ENCODE measurements at regions not wholly inside any gene's neighbourhood (a gene's known extent, or its start where the extent isn't known, plus 50 kb on each side); places are given as distances from the start of the nearest gene placed in this dataset.

GRCh38 chr9:108565651-108566378 lies 290.0 kb downstream of the ACTL7B start:
- Histone ChIP-seq H3K4me3 (ENCODE audit: low read length) (no peak overlapping the region), H4K20me1 (ENCODE audit: insufficient read depth, low read length) (no peaks in the 10 kb centered on the region), H3K9me3 (ENCODE audit: insufficient read depth, low read length) (no peaks in the 10 kb centered on the region), H3K36me3 (replicated peaks; ENCODE audit: low read depth, low read length) (no peaks in the 10 kb centered on the region), H3K4me1 (ENCODE audit: low read length) (no peaks in the 10 kb centered on the region), H3K79me2 (ENCODE audit: low read length) (no peaks in the 10 kb centered on the region), H3K9ac (ENCODE audit: low read length) (no peak overlapping the region), H3K27ac (ENCODE audit: low read length) (no peak overlapping the region), H3K4me2 (ENCODE audit: low read length) (no peak overlapping the region), H2AFZ (ENCODE audit: low read depth, low read length) (0 out of 2 replicates have a peak overlapping the region, but pooled peaks have one; percentile 71), H3K27me3 (ENCODE audit: low read depth, low read length) (peaks cover 17% of the 10 kb centered on the region; the same call in 1 of the 2 replicates)
- TF ChIP-seq CTCF (IDR thresholded peaks at IDR 0.05; ENCODE audit: low read depth, low read length) (peak; percentile 94), EZH2phosphoT487 (IDR thresholded peaks at IDR 0.05; ENCODE audit: low read depth) (no peak)

GRCh38 chr9:108562176-108562575 lies 293.6 kb downstream of the ACTL7B start:
- Histone ChIP-seq H3K9me3 (ENCODE audit: insufficient read depth, low read length) (no peaks in the 10 kb centered on the region), H3K9ac (ENCODE audit: low read length) (no peak overlapping the region), H3K4me1 (ENCODE audit: low read length) (no peaks in the 10 kb centered on the region), H3K79me2 (ENCODE audit: low read length) (no peaks in the 10 kb centered on the region), H4K20me1 (ENCODE audit: insufficient read depth, low read length) (no peaks in the 10 kb centered on the region), H3K4me3 (ENCODE audit: low read length) (no peak overlapping the region), H2AFZ (ENCODE audit: low read depth, low read length) (no peak overlapping the region), H3K4me2 (ENCODE audit: low read length) (no peak overlapping the region), H3K27ac (ENCODE audit: low read length) (no peak overlapping the region), H3K36me3 (replicated peaks; ENCODE audit: low read depth, low read length) (no peaks in the 10 kb centered on the region), H3K27me3 (ENCODE audit: low read depth, low read length) (peaks cover 19% of the 10 kb centered on the region)
- TF ChIP-seq EZH2phosphoT487 (IDR thresholded peaks at IDR 0.05; ENCODE audit: low read depth): no peak
- no peak for TF ChIP-seq CTCF (IDR thresholded peaks at IDR 0.05; ENCODE audit: low read depth, low read length)

- Histone ChIP-seq H3K9me3 (ENCODE audit: insufficient read depth, low read length) (no peaks in the 10 kb centered on the region), H3K4me3 (ENCODE audit: low read length) (no peak overlapping the region), H3K36me3 (replicated peaks; ENCODE audit: low read depth, low read length) (no peaks in the 10 kb centered on the region), H3K79me2 (ENCODE audit: low read length) (no peaks in the 10 kb centered on the region), H3K4me2 (ENCODE audit: low read length) (no peak overlapping the region), H2AFZ (ENCODE audit: low read depth, low read length) (no peak overlapping the region), H3K9ac (ENCODE audit: low read length) (no peak overlapping the region), H3K4me1 (ENCODE audit: low read length) (no peaks in the 10 kb centered on the region), H3K27me3 (ENCODE audit: low read depth, low read length) (peaks cover 19% of the 10 kb centered on the region), H3K27ac (ENCODE audit: low read length) (no peak overlapping the region), H4K20me1 (ENCODE audit: insufficient read depth, low read length) (no peaks in the 10 kb centered on the region)
- TF ChIP-seq EZH2phosphoT487 (IDR thresholded peaks at IDR 0.05; ENCODE audit: low read depth) (no peak), CTCF (IDR thresholded peaks at IDR 0.05; ENCODE audit: low read depth, low read length) (no peak)
Observed at GRCh38 chr9:108559432-108559831, 296.4 kb downstream of the ACTL7B start.

GRCh38 chr9:108554831-108555230 lies 301.0 kb downstream of the ACTL7B start:
- Histone ChIP-seq H4K20me1 (ENCODE audit: insufficient read depth, low read length) (no peaks in the 10 kb centered on the region), H3K36me3 (replicated peaks; ENCODE audit: low read depth, low read length) (no peaks in the 10 kb centered on the region), H3K4me1 (ENCODE audit: low read length) (no peaks in the 10 kb centered on the region), H3K27ac (ENCODE audit: low read length) (no peak overlapping the region), H3K79me2 (ENCODE audit: low read length) (no peaks in the 10 kb centered on the region), H3K27me3 (ENCODE audit: low read depth, low read length) (peaks cover 5% of the 10 kb centered on the region), H3K9me3 (ENCODE audit: insufficient read depth, low read length) (no peaks in the 10 kb centered on the region), H2AFZ (ENCODE audit: low read depth, low read length) (no peak overlapping the region), H3K9ac (ENCODE audit: low read length) (no peak overlapping the region), H3K4me2 (ENCODE audit: low read length) (no peak overlapping the region), H3K4me3 (ENCODE audit: low read length) (no peak overlapping the region)
- TF ChIP-seq EZH2phosphoT487 (IDR thresholded peaks at IDR 0.05; ENCODE audit: low read depth): no peak
- TF ChIP-seq CTCF (IDR thresholded peaks at IDR 0.05; ENCODE audit: low read depth, low read length): no peak
